ENCODE measurements at regions not wholly inside any gene's neighbourhood (a gene's known extent, or its start where the extent isn't known, plus 50 kb on each side); places are given as distances from the start of the nearest gene placed in this dataset.

GRCh38 chr5:4921929-4922328, 218.2 kb upstream of the ADAMTS16 start:
- TF ChIP-seq, protein P1, sequence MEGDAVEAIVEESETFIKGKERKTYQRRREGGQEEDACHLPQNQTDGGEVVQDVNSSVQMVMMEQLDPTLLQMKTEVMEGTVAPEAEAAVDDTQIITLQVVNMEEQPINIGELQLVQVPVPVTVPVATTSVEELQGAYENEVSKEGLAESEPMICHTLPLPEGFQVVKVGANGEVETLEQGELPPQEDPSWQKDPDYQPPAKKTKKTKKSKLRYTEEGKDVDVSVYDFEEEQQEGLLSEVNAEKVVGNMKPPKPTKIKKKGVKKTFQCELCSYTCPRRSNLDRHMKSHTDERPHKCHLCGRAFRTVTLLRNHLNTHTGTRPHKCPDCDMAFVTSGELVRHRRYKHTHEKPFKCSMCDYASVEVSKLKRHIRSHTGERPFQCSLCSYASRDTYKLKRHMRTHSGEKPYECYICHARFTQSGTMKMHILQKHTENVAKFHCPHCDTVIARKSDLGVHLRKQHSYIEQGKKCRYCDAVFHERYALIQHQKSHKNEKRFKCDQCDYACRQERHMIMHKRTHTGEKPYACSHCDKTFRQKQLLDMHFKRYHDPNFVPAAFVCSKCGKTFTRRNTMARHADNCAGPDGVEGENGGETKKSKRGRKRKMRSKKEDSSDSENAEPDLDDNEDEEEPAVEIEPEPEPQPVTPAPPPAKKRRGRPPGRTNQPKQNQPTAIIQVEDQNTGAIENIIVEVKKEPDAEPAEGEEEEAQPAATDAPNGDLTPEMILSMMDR (IDR thresholded peaks at IDR 0.05): no peak
- TF ChIP-seq POLR2A (IDR thresholded peaks at IDR 0.05): no peak
